OCI-LY3 (cell line): ENCODE measurements at regions not wholly inside any gene's neighbourhood (a gene's known extent, or its start where the extent isn't known, plus 50 kb on each side); places are given as distances from the start of the nearest gene placed in this dataset.

Experiments used
- H2AFZ ChIP-seq: fragments of 200-600, 300-600 bp; shearing (Covaris generic); 2 replicates; pipeline ENCODE4 v1.6.0; 2014; ENCODE audit warnings: antibody characterized with exemption, low read depth, low read length
- H3K27ac ChIP-seq: fragments of 200-600, 300-600 bp; sonication (generic); 2 replicates; pipeline ENCODE4 v1.5.1; 2014; ENCODE audit warnings: mild to moderate bottlenecking, low read length, moderate library complexity, mixed read lengths
- H3K27me3 ChIP-seq: fragments of 200-600, 300-600 bp; sonication (generic); 2 replicates; pipeline ENCODE4 v1.6.1; 2014; ENCODE audit warnings: low read depth, low read length, mixed read lengths
- H3K36me3 ChIP-seq: fragments of 200-600, 300-600 bp; sonication (generic); replicated peaks from 2 replicates; pipeline ENCODE3; 2014; ENCODE audit warnings: low read depth, low read length, mixed read lengths
- H3K4me1 ChIP-seq: fragments of 300-600, 200-600 bp; sonication (generic); 2 replicates; pipeline ENCODE4 v1.6.1; 2014; ENCODE audit warnings: low read length, mixed read lengths
- H3K4me2 ChIP-seq: fragments of 200-600, 300-600 bp; sonication (generic); 2 replicates; pipeline ENCODE4 v1.6.1; 2014; ENCODE audit warnings: low read length, mixed read lengths
- H3K4me3 ChIP-seq: fragments of 300-600, 200-600 bp; sonication (generic); 2 replicates; pipeline ENCODE4 v1.5.1; 2014; ENCODE audit warnings: antibody characterized with exemption, mild to moderate bottlenecking, low read length, moderate library complexity
- H3K79me2 ChIP-seq: fragments of 300-600, 200-600 bp; shearing (Covaris generic); 2 replicates; pipeline ENCODE4 v1.6.1; 2014; ENCODE audit warnings: mild to moderate bottlenecking, low read length, mixed read lengths
- H3K9ac ChIP-seq: fragments of 300-600, 200-600 bp; shearing (Covaris generic); 2 replicates; pipeline ENCODE4 v1.6.0; 2014; ENCODE audit warnings: mild to moderate bottlenecking, low read length, moderate library complexity
- H3K9me3 ChIP-seq: fragments of 200-600, 300-600 bp; shearing (Covaris generic); 2 replicates; pipeline ENCODE4 v1.6.1; 2014; ENCODE audit warnings: low read length, mixed read lengths; ENCODE audit not compliant: insufficient read depth
- H4K20me1 ChIP-seq: fragments of 200-600, 300-600 bp; sonication (generic); 2 replicates; pipeline ENCODE4 v1.6.1; 2016; ENCODE audit warnings: low read length, mixed read lengths; ENCODE audit not compliant: insufficient read depth
- CTCF ChIP-seq: fragments of 200-600, 300-600 bp; sonication (generic); IDR thresholded peaks from 2 replicates; pipeline ENCODE4 v1.5.1; 2014; ENCODE audit warnings: antibody characterized with exemption, low read length, low read depth
- EZH2phosphoT487 ChIP-seq: fragments of 200-600 bp; shearing (Covaris generic); IDR thresholded peaks from 2 replicates; pipeline ENCODE4 v1.6.1; 2018; ENCODE audit warnings: antibody characterized with exemption, mixed run types, low read depth

GRCh38 chr13:74305876-74306275 is 171.7 kb upstream of the KLF12 start:
- no peak overlapping the region for H3K27ac ChIP-seq
- no peaks in the 10 kb centered on the region for H3K9me3 ChIP-seq
- H3K9ac ChIP-seq: no peak overlapping the region
- no peak overlapping the region for H3K4me2 ChIP-seq
- no peaks in the 10 kb centered on the region for H4K20me1 ChIP-seq
- TF ChIP-seq CTCF: no peak
- no peak for TF ChIP-seq EZH2phosphoT487
- H3K27me3 ChIP-seq: no peaks in the 10 kb centered on the region
- H2AFZ ChIP-seq: no peak overlapping the region
- no peaks in the 10 kb centered on the region for H3K36me3 ChIP-seq
- H3K4me3 ChIP-seq: no peak overlapping the region
- H3K79me2 ChIP-seq: no peaks in the 10 kb centered on the region
- no peaks in the 10 kb centered on the region for H3K4me1 ChIP-seq

- H2AFZ ChIP-seq: no peak overlapping the region
- no peaks in the 10 kb centered on the region for H3K36me3 ChIP-seq
- no peaks in the 10 kb centered on the region for H4K20me1 ChIP-seq
- no peak overlapping the region for H3K4me3 ChIP-seq
- H3K9ac ChIP-seq: no peak overlapping the region
- TF ChIP-seq CTCF (no peak), EZH2phosphoT487 (no peak)
- peaks cover 8% of the 10 kb centered on the region for H3K4me1 ChIP-seq
- no peaks in the 10 kb centered on the region for H3K79me2 ChIP-seq
- H3K27ac ChIP-seq: no peak overlapping the region
- H3K27me3 ChIP-seq: no peaks in the 10 kb centered on the region
- H3K4me2 ChIP-seq: no peak overlapping the region
- H3K9me3 ChIP-seq: no peaks in the 10 kb centered on the region
Observed at GRCh38 chr13:74301258-74301935, 167.2 kb upstream of the KLF12 start.

GRCh38 chr13:74300162-74300561 is 166.0 kb upstream of the KLF12 start:
- H4K20me1 ChIP-seq: no peaks in the 10 kb centered on the region
- no peak overlapping the region for H3K4me2 ChIP-seq
- no peak overlapping the region for H3K9ac ChIP-seq
- no peaks in the 10 kb centered on the region for H3K27me3 ChIP-seq
- H3K4me1 ChIP-seq: peaks cover 8% of the 10 kb centered on the region
- H3K4me3 ChIP-seq: no peak overlapping the region
- TF ChIP-seq CTCF (no peak), EZH2phosphoT487 (no peak)
- H3K27ac ChIP-seq: no peak overlapping the region
- no peak overlapping the region for H2AFZ ChIP-seq
- H3K36me3 ChIP-seq: no peaks in the 10 kb centered on the region
- no peaks in the 10 kb centered on the region for H3K79me2 ChIP-seq
- H3K9me3 ChIP-seq: no peaks in the 10 kb centered on the region

- Histone ChIP-seq H3K79me2 (no peaks in the 10 kb centered on the region), H3K9ac (no peak overlapping the region), H3K4me1 (peaks cover 8% of the 10 kb centered on the region), H2AFZ (no peak overlapping the region), H3K4me2 (peak overlapping the region; percentile 12; the same call in 1 of the 2 replicates), H3K27me3 (no peaks in the 10 kb centered on the region), H3K36me3 (no peaks in the 10 kb centered on the region), H3K4me3 (no peak overlapping the region), H3K27ac (no peak overlapping the region), H4K20me1 (no peaks in the 10 kb centered on the region), H3K9me3 (no peaks in the 10 kb centered on the region)
- no peak for TF ChIP-seq EZH2phosphoT487
- no peak for TF ChIP-seq CTCF
Observed at GRCh38 chr13:74299721-74300120, 165.5 kb upstream of the KLF12 start.
